ENCODE measurements at regions not wholly inside any gene's neighbourhood (a gene's known extent, or its start where the extent isn't known, plus 50 kb on each side); places are given as distances from the start of the nearest gene placed in this dataset.

DNA sequence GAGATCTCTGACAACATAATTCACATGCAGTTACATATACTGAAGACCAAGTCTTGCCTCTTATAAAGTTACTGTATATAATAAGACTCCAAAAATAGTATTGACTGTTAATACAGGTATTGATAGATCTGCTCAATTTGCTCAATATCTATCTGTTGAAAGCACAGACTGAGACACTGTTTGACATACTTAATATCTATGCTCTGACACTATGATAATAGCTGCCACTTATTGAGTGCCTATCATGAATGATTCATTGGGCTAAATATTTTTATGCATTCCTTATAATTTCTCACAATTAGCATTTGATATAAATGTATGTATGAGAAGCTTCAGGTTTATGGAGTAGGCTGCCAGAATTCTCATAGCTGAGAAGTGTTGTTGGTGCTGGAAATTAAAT is 1600.9 kb upstream of the IGFBP7 start:
- no peak for TF ChIP-seq POLR2A (IDR thresholded peaks at IDR 0.05)
- no peaks in the 10 kb centered on the region for H3K4me1 ChIP-seq
- H3K4me3 ChIP-seq = no peak overlapping the region
- H3K27me3 ChIP-seq (replicated peaks in 1 of 7) = no peaks in the 10 kb centered on the region
- no peak for DNase-seq
- H3K27ac ChIP-seq = no peak overlapping the region
- intact Hi-C loops (cut with DNase I; ENCODE audit: low total_unique reads) = no loop called here
- no peaks in the 10 kb centered on the region for H3K36me3 ChIP-seq
- H3K9me3 ChIP-seq = peaks cover 0 to 24% (median 12%) of the 10 kb centered on the region in 8 donors

DNA sequence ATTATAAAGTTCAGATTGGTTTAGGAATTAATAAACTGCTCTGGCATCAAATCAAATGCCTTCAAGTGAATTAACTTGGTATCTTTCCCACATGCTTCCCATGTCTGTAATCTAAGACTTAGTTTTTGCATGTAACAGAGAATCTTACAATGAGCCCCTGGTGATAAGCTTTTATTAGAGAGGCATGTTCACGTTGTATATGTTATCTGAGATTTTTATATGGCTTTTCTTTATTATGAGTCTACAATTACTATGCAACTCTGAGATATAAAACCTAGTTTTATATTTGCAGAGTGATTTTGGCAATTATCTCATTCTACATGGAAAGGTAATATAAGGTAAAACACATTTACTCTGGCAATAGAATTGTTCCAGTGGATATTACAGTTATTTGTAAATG is 1578.4 kb upstream of the IGFBP7 start:
- Histone ChIP-seq H3K36me3 (no peaks in the 10 kb centered on the region), H3K4me1 (no peaks in the 10 kb centered on the region), H3K27me3 (replicated peaks in 1 of 7) (no peaks in the 10 kb centered on the region), H3K9me3 (no peaks in the 10 kb centered on the region), H3K4me3 (no peak overlapping the region), H3K27ac (no peak overlapping the region)
- no peak for TF ChIP-seq POLR2AphosphoS5 (IDR thresholded peaks at IDR 0.05)
- TF ChIP-seq, protein P1, sequence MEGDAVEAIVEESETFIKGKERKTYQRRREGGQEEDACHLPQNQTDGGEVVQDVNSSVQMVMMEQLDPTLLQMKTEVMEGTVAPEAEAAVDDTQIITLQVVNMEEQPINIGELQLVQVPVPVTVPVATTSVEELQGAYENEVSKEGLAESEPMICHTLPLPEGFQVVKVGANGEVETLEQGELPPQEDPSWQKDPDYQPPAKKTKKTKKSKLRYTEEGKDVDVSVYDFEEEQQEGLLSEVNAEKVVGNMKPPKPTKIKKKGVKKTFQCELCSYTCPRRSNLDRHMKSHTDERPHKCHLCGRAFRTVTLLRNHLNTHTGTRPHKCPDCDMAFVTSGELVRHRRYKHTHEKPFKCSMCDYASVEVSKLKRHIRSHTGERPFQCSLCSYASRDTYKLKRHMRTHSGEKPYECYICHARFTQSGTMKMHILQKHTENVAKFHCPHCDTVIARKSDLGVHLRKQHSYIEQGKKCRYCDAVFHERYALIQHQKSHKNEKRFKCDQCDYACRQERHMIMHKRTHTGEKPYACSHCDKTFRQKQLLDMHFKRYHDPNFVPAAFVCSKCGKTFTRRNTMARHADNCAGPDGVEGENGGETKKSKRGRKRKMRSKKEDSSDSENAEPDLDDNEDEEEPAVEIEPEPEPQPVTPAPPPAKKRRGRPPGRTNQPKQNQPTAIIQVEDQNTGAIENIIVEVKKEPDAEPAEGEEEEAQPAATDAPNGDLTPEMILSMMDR (IDR thresholded peaks at IDR 0.05 in 8 of 11, conservative IDR thresholded peaks at IDR 0.05 in 3 of 11) = no peak
- 47 to 84% (median 73%) methylated on average over 1 of the region's 1 CpG for WGBS, 5 donors
- intact Hi-C loops (cut with DNase I; ENCODE audit: low total_unique reads) = no loop called here
- DNase-seq = no peak

DNA sequence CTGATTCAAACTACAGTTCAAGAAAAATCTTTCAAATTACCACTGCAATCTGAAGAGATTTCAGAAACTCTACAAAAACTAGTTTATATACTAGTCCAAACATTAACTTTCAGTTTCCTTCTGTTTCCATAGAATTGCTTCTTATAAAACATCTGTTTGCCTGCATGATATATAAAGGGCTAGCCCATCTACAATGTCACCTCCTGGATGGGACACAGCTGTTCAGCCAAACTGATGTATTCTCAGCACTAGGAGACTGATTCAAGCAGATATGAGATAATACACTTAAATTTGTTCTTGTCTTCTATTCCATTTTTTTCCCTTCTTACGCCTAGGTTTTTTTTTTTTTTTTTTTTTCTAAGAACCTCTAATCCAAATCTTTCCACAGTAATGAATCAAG is 1569.7 kb upstream of the IGFBP7 start:
- 71 to 86% (median 77%) methylated on average over 1 of the region's 1 CpG for WGBS, 5 donors
- DNase-seq = no peak
- H3K27me3 ChIP-seq (replicated peaks in 1 of 7) = no peaks in the 10 kb centered on the region
- H3K4me1 ChIP-seq = no peaks in the 10 kb centered on the region
- H3K4me3 ChIP-seq = no peak overlapping the region
- H3K9me3 ChIP-seq = peaks cover 0 to 14% (median 5%) of the 10 kb centered on the region in 8 donors
- intact Hi-C loops (cut with DNase I; ENCODE audit: low total_unique reads) = no loop called here
- no peak for TF ChIP-seq POLR2AphosphoS5 (IDR thresholded peaks at IDR 0.05)
- no peak for TF ChIP-seq POLR2A (IDR thresholded peaks at IDR 0.05)
- TF ChIP-seq, protein P1 (IDR thresholded peaks at IDR 0.05 in 8 of 11, conservative IDR thresholded peaks at IDR 0.05 in 3 of 11) = no peak
- no peaks in the 10 kb centered on the region for H3K36me3 ChIP-seq
- H3K27ac ChIP-seq = no peak overlapping the region

DNA sequence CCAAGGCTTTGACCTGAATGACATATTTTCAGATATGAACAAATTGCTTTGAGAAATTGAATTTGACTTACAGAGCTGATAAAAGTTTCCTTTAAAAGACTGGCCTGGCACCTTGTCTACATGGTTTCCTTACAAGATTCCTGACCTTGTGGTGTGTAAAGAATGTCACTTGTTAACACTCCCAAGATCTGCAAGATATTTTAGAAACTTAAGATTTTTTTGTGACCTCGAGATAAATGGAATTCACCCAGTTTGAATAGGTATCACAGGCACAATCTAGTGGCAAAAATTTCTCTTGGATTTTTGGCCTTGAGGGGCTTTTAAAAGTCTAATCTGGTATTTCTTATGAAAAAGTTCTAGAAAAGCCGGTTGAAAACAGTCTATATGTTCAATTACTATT is 1568.9 kb upstream of the IGFBP7 start:
- intact Hi-C loops (cut with DNase I; ENCODE audit: low total_unique reads) = no loop called here
- 56 to 72% (median 63%) methylated on average over 2 of the region's 2 CpGs for WGBS, 5 donors
- Histone ChIP-seq H3K4me1 (no peaks in the 10 kb centered on the region), H3K27ac (no peak overlapping the region), H3K36me3 (no peaks in the 10 kb centered on the region), H3K9me3 (peaks cover 0 to 21% (median 12%) of the 10 kb centered on the region in 8 donors), H3K27me3 (replicated peaks in 1 of 7) (no peaks in the 10 kb centered on the region), H3K4me3 (no peak overlapping the region)
- no peak for DNase-seq
- TF ChIP-seq POLR2AphosphoS5 (IDR thresholded peaks at IDR 0.05) (no peak), POLR2A (IDR thresholded peaks at IDR 0.05) (no peak)
- TF ChIP-seq, protein P1 (IDR thresholded peaks at IDR 0.05 in 8 of 11, conservative IDR thresholded peaks at IDR 0.05 in 3 of 11) = no peak

DNA sequence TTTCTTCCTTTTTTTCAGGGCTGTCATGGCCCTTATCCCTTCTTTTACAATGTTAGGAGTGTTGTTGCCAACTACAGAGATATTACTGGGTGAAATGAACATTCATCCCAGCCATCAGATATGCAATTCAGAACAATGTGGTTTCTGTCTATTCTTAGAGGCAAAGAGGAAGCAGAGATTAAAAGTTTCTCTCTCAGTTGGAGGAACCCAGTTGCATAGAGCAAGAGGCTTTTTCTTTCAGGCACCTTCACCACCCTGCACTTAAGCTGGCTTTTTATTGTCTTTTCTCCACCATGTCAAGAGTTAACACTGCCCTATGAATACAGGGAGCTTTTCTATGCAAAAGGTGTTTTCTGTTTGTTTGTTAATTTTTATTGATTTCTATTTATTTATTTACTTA is 1559.6 kb upstream of the IGFBP7 start:
- Histone ChIP-seq H3K36me3 (no peaks in the 10 kb centered on the region), H3K4me3 (no peak overlapping the region), H3K9me3 (peaks cover 0 to 61% (median 33%) of the 10 kb centered on the region in 8 donors), H3K27ac (no peak overlapping the region), H3K27me3 (replicated peaks in 1 of 7) (no peaks in the 10 kb centered on the region), H3K4me1 (no peaks in the 10 kb centered on the region)
- intact Hi-C loops (cut with DNase I; ENCODE audit: low total_unique reads) = no loop called here
- no peak for DNase-seq
- TF ChIP-seq, protein P1 (IDR thresholded peaks at IDR 0.05 in 8 of 11, conservative IDR thresholded peaks at IDR 0.05 in 3 of 11) = no peak
- TF ChIP-seq POLR2AphosphoS5 (IDR thresholded peaks at IDR 0.05) = no peak
- TF ChIP-seq POLR2A (IDR thresholded peaks at IDR 0.05) = no peak

Measured in spleen (tissue), 11 donors.